ENCODE measurements at regions not wholly inside any gene's neighbourhood (a gene's known extent, or its start where the extent isn't known, plus 50 kb on each side); places are given as distances from the start of the nearest gene placed in this dataset.

DNA sequence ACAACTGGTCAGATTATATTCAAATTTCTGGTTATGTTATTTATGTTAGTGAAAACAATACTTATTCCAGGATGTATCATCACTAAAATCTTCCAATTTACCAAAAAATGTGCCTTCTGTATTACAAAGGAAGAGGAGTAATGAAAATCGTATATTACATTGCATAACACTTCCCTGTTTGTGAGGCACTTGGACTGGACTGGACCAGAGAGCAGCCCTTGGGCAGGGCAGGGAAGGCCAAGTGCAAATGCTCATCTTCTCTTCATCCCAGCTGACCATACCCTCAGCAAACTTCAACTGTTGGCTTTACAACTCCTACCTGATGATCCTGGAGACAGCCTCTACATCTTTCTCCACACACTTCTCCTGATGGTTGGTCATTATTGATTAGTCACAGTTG, 285.7 kb upstream of the MME start:
- TF ChIP-seq, protein P1, sequence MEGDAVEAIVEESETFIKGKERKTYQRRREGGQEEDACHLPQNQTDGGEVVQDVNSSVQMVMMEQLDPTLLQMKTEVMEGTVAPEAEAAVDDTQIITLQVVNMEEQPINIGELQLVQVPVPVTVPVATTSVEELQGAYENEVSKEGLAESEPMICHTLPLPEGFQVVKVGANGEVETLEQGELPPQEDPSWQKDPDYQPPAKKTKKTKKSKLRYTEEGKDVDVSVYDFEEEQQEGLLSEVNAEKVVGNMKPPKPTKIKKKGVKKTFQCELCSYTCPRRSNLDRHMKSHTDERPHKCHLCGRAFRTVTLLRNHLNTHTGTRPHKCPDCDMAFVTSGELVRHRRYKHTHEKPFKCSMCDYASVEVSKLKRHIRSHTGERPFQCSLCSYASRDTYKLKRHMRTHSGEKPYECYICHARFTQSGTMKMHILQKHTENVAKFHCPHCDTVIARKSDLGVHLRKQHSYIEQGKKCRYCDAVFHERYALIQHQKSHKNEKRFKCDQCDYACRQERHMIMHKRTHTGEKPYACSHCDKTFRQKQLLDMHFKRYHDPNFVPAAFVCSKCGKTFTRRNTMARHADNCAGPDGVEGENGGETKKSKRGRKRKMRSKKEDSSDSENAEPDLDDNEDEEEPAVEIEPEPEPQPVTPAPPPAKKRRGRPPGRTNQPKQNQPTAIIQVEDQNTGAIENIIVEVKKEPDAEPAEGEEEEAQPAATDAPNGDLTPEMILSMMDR (IDR thresholded peaks at IDR 0.05; ENCODE audit: extremely low read depth, low read depth, low read length) = no peak
- Histone ChIP-seq H3K79me2 (ENCODE audit: insufficient read depth, low read length) (no peaks in the 10 kb centered on the region), H3K9me3 (ENCODE audit: low read depth, low read length) (no peaks in the 10 kb centered on the region), H3K4me1 (ENCODE audit: insufficient read depth, low read length) (peaks cover 18% of the 10 kb centered on the region), H3K27me3 (ENCODE audit: insufficient read depth, low read length) (no peaks in the 10 kb centered on the region), H3K4me2 (ENCODE audit: insufficient read depth, low read length) (peak overlapping the region; percentile 43), H3K27ac (ENCODE audit: low read depth, low read length) (peak overlapping the region; percentile 88), H2AFZ (ENCODE audit: low read length) (peak overlapping the region; percentile 36), H3K4me3 (ENCODE audit: insufficient read depth, low read length) (peak overlapping the region; percentile 14), H4K20me1 (ENCODE audit: insufficient read depth, low read length) (no peaks in the 10 kb centered on the region), H3K36me3 (ENCODE audit: insufficient read depth, low read length) (no peaks in the 10 kb centered on the region)
- DNase-seq (ENCODE audit: insufficient read length, low spot score, missing footprints) = no peak

DNA sequence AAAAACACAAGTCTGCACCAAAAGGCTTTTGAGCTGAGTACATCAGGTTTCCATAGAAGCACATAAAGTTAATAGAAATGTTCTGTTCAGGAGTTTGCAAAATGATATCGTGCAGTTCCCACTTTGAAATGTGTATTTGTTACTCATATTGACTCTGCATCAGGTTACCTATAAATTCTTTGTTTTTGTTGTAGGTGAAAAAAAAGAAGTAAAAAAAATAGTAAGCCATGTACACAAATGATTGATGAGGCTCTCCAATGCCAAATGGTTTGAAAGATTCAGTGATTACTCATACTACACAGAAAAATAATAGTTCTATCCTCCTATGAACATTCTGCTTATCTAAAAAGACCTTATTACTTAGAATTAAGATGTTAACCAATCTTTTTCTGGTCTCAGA, 287.3 kb upstream of the MME start:
- no peak for DNase-seq (ENCODE audit: insufficient read length, low spot score, missing footprints)

DNA sequence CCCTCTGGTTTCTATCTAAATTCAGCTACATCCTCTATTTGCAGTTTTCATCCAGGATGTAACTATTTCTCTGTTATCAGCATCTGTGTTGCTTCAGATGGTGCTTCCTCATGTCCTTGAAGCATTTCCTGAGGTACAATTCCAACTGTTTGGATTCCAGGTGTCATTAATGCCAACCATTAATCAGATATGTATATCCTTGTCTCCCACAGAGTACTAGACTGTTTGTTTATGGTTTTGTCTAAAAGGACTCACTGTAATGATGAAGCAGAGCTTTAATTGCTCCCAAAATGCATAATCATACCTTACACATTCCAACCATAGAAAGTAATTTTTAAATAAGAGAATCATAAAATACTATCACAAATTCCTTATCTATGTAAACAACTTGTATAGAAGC, 288.5 kb upstream of the MME start:
- Histone ChIP-seq H3K79me2 (ENCODE audit: insufficient read depth, low read length) (no peaks in the 10 kb centered on the region), H4K20me1 (ENCODE audit: insufficient read depth, low read length) (no peaks in the 10 kb centered on the region), H3K4me3 (ENCODE audit: insufficient read depth, low read length) (no peak overlapping the region), H3K9me3 (ENCODE audit: low read depth, low read length) (no peaks in the 10 kb centered on the region), H3K4me2 (ENCODE audit: insufficient read depth, low read length) (no peak overlapping the region), H2AFZ (ENCODE audit: low read length) (no peak overlapping the region), H3K36me3 (ENCODE audit: insufficient read depth, low read length) (no peaks in the 10 kb centered on the region), H3K27ac (ENCODE audit: low read depth, low read length) (no peak overlapping the region), H3K4me1 (ENCODE audit: insufficient read depth, low read length) (peaks cover 18% of the 10 kb centered on the region), H3K27me3 (ENCODE audit: insufficient read depth, low read length) (no peaks in the 10 kb centered on the region)
- TF ChIP-seq, protein P1 (IDR thresholded peaks at IDR 0.05; ENCODE audit: extremely low read depth, low read depth, low read length) = no peak
- no peak for DNase-seq (ENCODE audit: insufficient read length, low spot score, missing footprints)

More for the DNA sequence above, 287.3 kb upstream of the MME start:
- H3K9me3 ChIP-seq (ENCODE audit: low read depth, low read length) = no peaks in the 10 kb centered on the region
- no peaks in the 10 kb centered on the region for H4K20me1 ChIP-seq (ENCODE audit: insufficient read depth, low read length)
- H3K4me1 ChIP-seq (ENCODE audit: insufficient read depth, low read length) = peaks cover 18% of the 10 kb centered on the region
- TF ChIP-seq, protein P1 (IDR thresholded peaks at IDR 0.05; ENCODE audit: extremely low read depth, low read depth, low read length) = no peak
- H3K79me2 ChIP-seq (ENCODE audit: insufficient read depth, low read length) = no peaks in the 10 kb centered on the region
- no peak overlapping the region for H3K27ac ChIP-seq (ENCODE audit: low read depth, low read length)
- no peak overlapping the region for H3K4me3 ChIP-seq (ENCODE audit: insufficient read depth, low read length)
- H3K4me2 ChIP-seq (ENCODE audit: insufficient read depth, low read length) = no peak overlapping the region
- no peak overlapping the region for H2AFZ ChIP-seq (ENCODE audit: low read length)
- no peaks in the 10 kb centered on the region for H3K36me3 ChIP-seq (ENCODE audit: insufficient read depth, low read length)
- H3K27me3 ChIP-seq (ENCODE audit: insufficient read depth, low read length) = no peaks in the 10 kb centered on the region

DNA sequence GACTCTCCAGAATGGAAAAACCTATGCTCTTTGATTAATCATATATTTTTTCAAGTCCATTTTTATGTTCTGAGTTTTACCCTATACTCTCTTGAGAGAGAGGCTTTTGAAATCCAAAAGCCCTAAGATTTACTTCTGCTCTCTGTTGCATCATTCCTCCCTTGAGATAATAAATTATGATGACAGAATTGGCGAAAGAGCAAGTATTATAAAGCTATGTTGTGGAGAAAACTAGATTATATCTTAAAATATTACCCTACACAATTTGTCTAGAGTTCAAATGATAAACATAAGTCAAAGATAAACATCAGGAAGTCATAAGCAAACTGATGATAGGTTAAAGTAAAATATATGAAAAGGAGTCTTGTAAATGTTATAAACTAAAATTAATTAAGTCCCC, 293.4 kb upstream of the MME start:
- no peaks in the 10 kb centered on the region for H3K79me2 ChIP-seq (ENCODE audit: insufficient read depth, low read length)
- peaks cover 4% of the 10 kb centered on the region for H3K4me1 ChIP-seq (ENCODE audit: insufficient read depth, low read length)
- H2AFZ ChIP-seq (ENCODE audit: low read length) = peak overlapping the region; percentile 66
- TF ChIP-seq, protein P1 (IDR thresholded peaks at IDR 0.05; ENCODE audit: extremely low read depth, low read depth, low read length) = no peak
- H3K36me3 ChIP-seq (ENCODE audit: insufficient read depth, low read length) = no peaks in the 10 kb centered on the region
- H3K9me3 ChIP-seq (ENCODE audit: low read depth, low read length) = no peaks in the 10 kb centered on the region
- no peak overlapping the region for H3K4me3 ChIP-seq (ENCODE audit: insufficient read depth, low read length)
- no peak for DNase-seq (ENCODE audit: insufficient read length, low spot score, missing footprints)
- peak overlapping the region; percentile 43 for H3K27ac ChIP-seq (ENCODE audit: low read depth, low read length)
- no peaks in the 10 kb centered on the region for H3K27me3 ChIP-seq (ENCODE audit: insufficient read depth, low read length)
- no peaks in the 10 kb centered on the region for H4K20me1 ChIP-seq (ENCODE audit: insufficient read depth, low read length)
- no peak overlapping the region for H3K4me2 ChIP-seq (ENCODE audit: insufficient read depth, low read length)
